ENCODE measurements at regions not wholly inside any gene's neighbourhood (a gene's known extent, or its start where the extent isn't known, plus 50 kb on each side); places are given as distances from the start of the nearest gene placed in this dataset.
"Not testable (repeated sequence)": the region's sequence is repeated elsewhere in the genome, so short reads cannot be mapped to it uniquely, and the experiment has no call there.

DNA sequence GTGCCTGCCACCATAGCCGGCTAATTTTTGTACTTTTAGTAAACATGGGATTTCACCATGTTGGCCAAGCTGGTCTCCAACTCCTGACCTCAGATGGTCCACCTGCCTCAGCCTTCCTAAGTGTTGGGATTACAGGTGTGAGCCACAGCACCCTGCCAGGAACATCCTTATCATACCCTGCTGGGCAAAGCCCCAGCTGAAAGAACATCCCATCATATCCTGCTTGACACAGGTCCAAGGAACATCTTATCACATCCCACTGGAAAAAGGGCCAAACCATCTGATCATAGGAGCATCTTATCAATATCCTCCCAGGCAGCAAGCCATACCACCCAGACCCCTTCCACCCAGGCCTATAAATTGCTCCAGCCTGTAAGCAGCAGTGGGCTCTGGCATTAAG lies 1109.2 kb upstream of the CDH8 start:
- no peak overlapping the region for H3K27ac ChIP-seq
- 83% methylated on average over 1 of the region's 1 CpG; no CpG with 5 or more reads in 1 of the 2 donors for WGBS, 2 donors (ENCODE audit: low coverage in 1 of 2)
- in situ Hi-C loops (cut with MboI; ENCODE audit: low pct_ligation_motif_present in 1 of 4, low pct_unique_long_range_greater_than_20kb in 1 of 4, low sequenced_read_pairs in 3 of 4) (no loop called here), intact Hi-C loops (cut with DNase I; ENCODE audit: low total_unique reads) (no loop called here)
- H3K4me3 ChIP-seq, result no peak overlapping the region
- no peak for DNase-seq
- H3K27me3 ChIP-seq, result no peaks in the 10 kb centered on the region
- no peaks in the 10 kb centered on the region for H3K4me1 ChIP-seq
- no peaks in the 10 kb centered on the region for H3K36me3 ChIP-seq
- TF ChIP-seq POLR2A (IDR thresholded peaks at IDR 0.05) (no peak), EP300 (IDR thresholded peaks at IDR 0.05; ENCODE audit: low read depth) (no peak), POLR2AphosphoS5 (IDR thresholded peaks at IDR 0.05) (no peak)
- TF ChIP-seq, protein P1, sequence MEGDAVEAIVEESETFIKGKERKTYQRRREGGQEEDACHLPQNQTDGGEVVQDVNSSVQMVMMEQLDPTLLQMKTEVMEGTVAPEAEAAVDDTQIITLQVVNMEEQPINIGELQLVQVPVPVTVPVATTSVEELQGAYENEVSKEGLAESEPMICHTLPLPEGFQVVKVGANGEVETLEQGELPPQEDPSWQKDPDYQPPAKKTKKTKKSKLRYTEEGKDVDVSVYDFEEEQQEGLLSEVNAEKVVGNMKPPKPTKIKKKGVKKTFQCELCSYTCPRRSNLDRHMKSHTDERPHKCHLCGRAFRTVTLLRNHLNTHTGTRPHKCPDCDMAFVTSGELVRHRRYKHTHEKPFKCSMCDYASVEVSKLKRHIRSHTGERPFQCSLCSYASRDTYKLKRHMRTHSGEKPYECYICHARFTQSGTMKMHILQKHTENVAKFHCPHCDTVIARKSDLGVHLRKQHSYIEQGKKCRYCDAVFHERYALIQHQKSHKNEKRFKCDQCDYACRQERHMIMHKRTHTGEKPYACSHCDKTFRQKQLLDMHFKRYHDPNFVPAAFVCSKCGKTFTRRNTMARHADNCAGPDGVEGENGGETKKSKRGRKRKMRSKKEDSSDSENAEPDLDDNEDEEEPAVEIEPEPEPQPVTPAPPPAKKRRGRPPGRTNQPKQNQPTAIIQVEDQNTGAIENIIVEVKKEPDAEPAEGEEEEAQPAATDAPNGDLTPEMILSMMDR (IDR thresholded peaks at IDR 0.05), result no peak
- no peaks in the 10 kb centered on the region for H3K9me3 ChIP-seq

DNA sequence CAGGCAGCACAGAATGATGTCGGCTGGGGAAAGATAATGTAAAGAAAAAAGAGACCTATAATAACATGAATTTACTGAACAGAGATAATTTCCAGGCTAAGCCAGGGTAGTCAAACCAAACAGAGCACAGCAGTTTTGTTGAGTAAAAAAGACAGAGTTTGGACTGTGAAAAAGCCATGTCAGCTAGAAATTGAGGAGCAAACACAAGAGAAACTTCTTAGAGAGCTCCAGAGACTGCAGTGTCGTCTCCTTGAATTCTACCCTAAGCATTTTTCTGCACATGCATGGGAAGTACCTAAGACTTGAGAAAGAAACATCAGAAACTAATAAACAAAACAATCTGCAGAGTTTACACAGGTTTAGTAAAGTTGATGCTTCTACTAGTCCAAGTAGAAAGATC lies 1098.8 kb upstream of the CDH8 start:
- in situ Hi-C loops (cut with MboI; ENCODE audit: low pct_ligation_motif_present in 1 of 4, low pct_unique_long_range_greater_than_20kb in 1 of 4, low sequenced_read_pairs in 3 of 4), result no loop called here
- H3K27me3 ChIP-seq, result no peaks in the 10 kb centered on the region
- no peak overlapping the region for H3K27ac ChIP-seq
- intact Hi-C loops (cut with DNase I; ENCODE audit: low total_unique reads), result no loop called here
- DNase-seq, result no peak
- H3K36me3 ChIP-seq, result no peaks in the 10 kb centered on the region
- no peaks in the 10 kb centered on the region for H3K4me1 ChIP-seq
- WGBS, 2 donors (ENCODE audit: low coverage in 1 of 2), result 77 to 88% methylated on average over 2 of the region's 2 CpGs
- no peaks in the 10 kb centered on the region for H3K9me3 ChIP-seq
- no peak for TF ChIP-seq EP300 (IDR thresholded peaks at IDR 0.05; ENCODE audit: low read depth)
- no peak overlapping the region for H3K4me3 ChIP-seq

DNA sequence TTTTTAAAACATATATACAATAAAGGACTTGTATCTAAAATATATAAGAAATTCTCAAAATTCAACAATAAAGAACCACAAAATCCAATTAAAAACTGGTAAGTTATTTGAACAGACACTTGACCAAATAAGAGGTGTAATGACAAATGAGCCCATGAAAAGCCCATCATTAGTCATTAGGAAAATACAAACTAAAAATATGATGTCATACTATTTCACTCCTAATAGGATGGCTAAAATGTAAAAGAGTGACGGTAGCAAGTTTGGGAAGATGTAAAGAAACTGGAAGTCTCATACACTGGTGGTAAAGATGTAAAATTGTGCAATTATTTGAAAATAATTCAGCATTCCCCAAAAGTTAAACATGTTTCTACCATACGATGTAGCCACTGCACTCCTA lies 1095.3 kb upstream of the CDH8 start:
- in situ Hi-C loops (cut with MboI; ENCODE audit: low pct_ligation_motif_present in 1 of 4, low pct_unique_long_range_greater_than_20kb in 1 of 4, low sequenced_read_pairs in 3 of 4), result no loop called here
- WGBS, 2 donors (ENCODE audit: low coverage in 1 of 2), result 60 to 82% methylated on average over 2 of the region's 2 CpGs
- Histone ChIP-seq H3K36me3 (no peaks in the 10 kb centered on the region), H3K27ac (no peak overlapping the region), H3K27me3 (no peaks in the 10 kb centered on the region), H3K9me3 (no peaks in the 10 kb centered on the region), H3K4me3 (no peak overlapping the region), H3K4me1 (no peaks in the 10 kb centered on the region)
- intact Hi-C loops (cut with DNase I; ENCODE audit: low total_unique reads), result no loop called here
- TF ChIP-seq POLR2A (IDR thresholded peaks at IDR 0.05) (no peak), EP300 (IDR thresholded peaks at IDR 0.05; ENCODE audit: low read depth) (no peak), POLR2AphosphoS5 (IDR thresholded peaks at IDR 0.05) (no peak)
- TF ChIP-seq, protein P1 (IDR thresholded peaks at IDR 0.05), result no peak
- no peak for DNase-seq

DNA sequence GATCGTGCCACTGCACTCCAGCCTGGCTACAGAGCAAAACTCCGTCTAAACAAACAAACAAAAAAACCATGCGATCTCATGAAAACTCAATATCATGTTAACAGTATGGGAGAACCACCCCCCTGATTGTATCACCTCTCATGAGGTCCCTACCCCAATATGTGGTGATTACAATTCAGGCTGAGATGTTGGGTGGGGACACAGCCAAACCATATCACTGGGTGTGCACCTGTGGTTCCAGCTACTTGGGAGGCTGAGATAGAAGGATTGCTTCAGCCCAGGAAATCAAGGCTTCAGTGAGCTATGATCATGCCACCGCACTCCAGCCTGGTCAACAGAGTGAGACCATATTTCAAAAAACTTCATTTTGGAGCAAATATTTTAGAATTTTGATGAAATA lies 1094.7 kb upstream of the CDH8 start:
- Histone ChIP-seq H3K4me1 (no peaks in the 10 kb centered on the region), H3K4me3 (no peak overlapping the region), H3K27me3 (no peaks in the 10 kb centered on the region), H3K36me3 (no peaks in the 10 kb centered on the region), H3K27ac (no peak overlapping the region), H3K9me3 (no peaks in the 10 kb centered on the region)
- in situ Hi-C loops (cut with MboI; ENCODE audit: low pct_ligation_motif_present in 1 of 4, low pct_unique_long_range_greater_than_20kb in 1 of 4, low sequenced_read_pairs in 3 of 4), result no loop called here
- intact Hi-C loops (cut with DNase I; ENCODE audit: low total_unique reads), result no loop called here
- DNase-seq, result no peak
- no peak for TF ChIP-seq POLR2A (IDR thresholded peaks at IDR 0.05)
- TF ChIP-seq, protein P1 (IDR thresholded peaks at IDR 0.05), result no peak
- TF ChIP-seq POLR2AphosphoS5 (IDR thresholded peaks at IDR 0.05), result no peak
- TF ChIP-seq EP300 (IDR thresholded peaks at IDR 0.05; ENCODE audit: low read depth), result no peak
- 92 to 100% methylated on average over 2 to 4 of the region's 4 CpGs for WGBS, 2 donors (ENCODE audit: low coverage in 1 of 2)

DNA sequence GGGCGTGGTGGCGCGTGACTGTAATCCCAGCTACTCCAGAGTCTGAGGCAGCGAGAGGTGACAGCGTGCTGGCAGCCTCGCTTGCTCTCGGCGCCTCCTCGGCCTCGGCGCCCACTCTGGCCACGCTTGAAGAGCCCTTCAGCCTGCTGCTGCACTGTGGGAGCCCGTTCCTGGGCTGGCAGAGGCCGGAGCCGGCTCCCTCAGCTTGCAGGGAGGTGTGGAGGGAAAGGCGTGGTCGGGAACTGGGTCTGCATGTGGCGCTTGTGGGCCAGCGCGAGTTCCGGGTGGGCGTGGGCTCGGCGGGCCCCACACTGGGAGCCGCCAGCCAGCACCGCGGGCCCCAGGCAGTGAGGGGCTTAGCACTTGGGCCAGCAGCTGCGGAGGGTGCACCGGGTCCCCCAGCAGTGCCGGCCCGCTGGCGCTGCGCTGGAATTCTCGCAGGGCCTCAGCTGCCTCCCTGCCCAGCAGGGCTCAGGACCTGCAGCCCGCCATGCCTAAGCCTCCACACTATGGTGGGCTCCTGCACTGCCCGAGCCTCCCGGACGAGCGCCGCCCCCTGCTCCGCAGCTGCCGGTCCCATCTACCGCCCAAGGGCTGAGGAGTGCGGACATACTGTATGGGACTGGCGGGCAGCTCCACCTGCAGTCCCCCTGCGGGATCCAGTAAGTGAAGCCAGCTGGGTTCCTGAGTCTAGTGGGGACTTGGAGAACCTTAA lies 1093.3 kb upstream of the CDH8 start:
- no peak for TF ChIP-seq EP300 (IDR thresholded peaks at IDR 0.05; ENCODE audit: low read depth)
- no peak for TF ChIP-seq POLR2AphosphoS5 (IDR thresholded peaks at IDR 0.05)
- no peak for TF ChIP-seq POLR2A (IDR thresholded peaks at IDR 0.05)
- TF ChIP-seq, protein P1 (IDR thresholded peaks at IDR 0.05), result no peak
- Histone ChIP-seq H3K27ac (no peak overlapping the region), H3K36me3 (no peaks in the 10 kb centered on the region), H3K4me1 (no peaks in the 10 kb centered on the region), H3K27me3 (no peaks in the 10 kb centered on the region), H3K4me3 (no peak overlapping the region), H3K9me3 (no peaks in the 10 kb centered on the region)
- WGBS, 2 donors (ENCODE audit: low coverage in 1 of 2), result 92% methylated on average over 45 of the region's 46 CpGs; no CpG with 5 or more reads in 1 of the 2 donors
- no peak for DNase-seq
- in situ Hi-C loops (cut with MboI; ENCODE audit: low pct_ligation_motif_present in 1 of 4, low pct_unique_long_range_greater_than_20kb in 1 of 4, low sequenced_read_pairs in 3 of 4), result no loop called here
- intact Hi-C loops (cut with DNase I; ENCODE audit: low total_unique reads), result no loop called here

DNA sequence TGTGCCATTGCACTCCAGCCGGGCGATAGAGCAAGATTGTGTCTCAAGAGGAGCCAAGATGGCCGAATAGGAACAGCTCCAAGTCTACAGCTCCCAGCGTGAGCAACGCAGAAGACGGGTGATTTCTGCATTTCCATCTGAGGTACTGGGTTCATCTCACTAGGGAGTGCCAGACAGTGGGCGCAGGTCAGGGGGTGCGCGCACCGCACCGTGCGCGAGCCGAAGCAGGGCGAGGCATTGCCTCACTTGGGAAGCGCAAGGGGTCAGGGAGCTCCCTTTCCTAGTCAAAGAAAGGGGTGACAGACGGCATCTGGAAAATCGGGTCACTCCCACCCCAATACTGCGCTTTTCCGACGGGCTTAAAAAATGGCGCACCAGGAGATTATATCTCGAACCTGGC lies 1083.7 kb upstream of the CDH8 start:
- H3K36me3 ChIP-seq; intact Hi-C loops (cut with DNase I; ENCODE audit: low total_unique reads); DNase-seq; H3K27me3 ChIP-seq; H3K4me1 ChIP-seq; H3K27ac ChIP-seq; in situ Hi-C loops (cut with MboI; ENCODE audit: low pct_ligation_motif_present in 1 of 4, low pct_unique_long_range_greater_than_20kb in 1 of 4, low sequenced_read_pairs in 3 of 4); H3K9me3 ChIP-seq; H3K4me3 ChIP-seq: not testable (repeated sequence)
- WGBS, 2 donors (ENCODE audit: low coverage in 1 of 2), result 98 to 100% methylated on average over 1 to 23 of the region's 23 CpGs

Measured in transverse colon (tissue), 4 donors.